Mesenteric fat pad (tissue), 1 donor: ENCODE measurements at regions not wholly inside any gene's neighbourhood (a gene's known extent, or its start where the extent isn't known, plus 50 kb on each side); places are given as distances from the start of the nearest gene placed in this dataset.
"Not testable (repeated sequence)": the region's sequence is repeated elsewhere in the genome, so short reads cannot be mapped to it uniquely, and the experiment has no call there.

Source experiments
- DNase-seq: peaks from one replicate; pipeline ENCODE4 v3.0.0-alpha.2; 2020; ENCODE audit warnings: low spot score
- donor health status: DM: yes; HTN: yes; CAD: no.

DNA sequence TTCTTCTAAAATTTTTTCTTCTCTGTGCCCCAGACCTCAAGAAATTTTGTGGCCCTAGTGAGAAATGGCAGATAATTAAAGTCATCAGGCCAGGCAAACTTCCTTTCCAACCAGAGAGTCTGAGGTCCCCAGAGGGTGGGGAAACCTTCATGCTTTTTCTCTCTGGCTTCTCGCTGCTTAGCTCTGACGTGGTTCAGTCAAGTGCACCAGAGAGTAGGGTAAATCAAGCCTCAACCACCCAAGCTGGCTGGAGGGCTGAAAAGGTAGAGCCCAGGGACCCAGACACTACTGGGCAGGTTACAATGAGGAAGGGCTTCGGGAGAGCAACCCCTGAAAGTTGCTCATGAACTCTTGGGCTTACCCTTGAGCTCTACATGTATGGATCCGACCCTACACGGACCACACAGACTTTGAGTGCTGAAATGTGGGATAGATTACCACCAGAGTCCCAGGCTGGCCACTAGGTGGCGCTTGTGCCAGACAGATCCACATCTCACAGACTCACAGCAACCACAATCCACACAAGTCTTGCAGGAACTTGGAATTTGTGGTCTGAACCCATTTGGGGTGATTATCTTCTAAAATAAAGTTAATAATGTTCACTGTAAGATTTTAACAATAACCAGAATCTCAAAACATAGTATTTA is 323.5 kb downstream of the KLF13 start:
- DNase-seq: not testable (repeated sequence)

DNA sequence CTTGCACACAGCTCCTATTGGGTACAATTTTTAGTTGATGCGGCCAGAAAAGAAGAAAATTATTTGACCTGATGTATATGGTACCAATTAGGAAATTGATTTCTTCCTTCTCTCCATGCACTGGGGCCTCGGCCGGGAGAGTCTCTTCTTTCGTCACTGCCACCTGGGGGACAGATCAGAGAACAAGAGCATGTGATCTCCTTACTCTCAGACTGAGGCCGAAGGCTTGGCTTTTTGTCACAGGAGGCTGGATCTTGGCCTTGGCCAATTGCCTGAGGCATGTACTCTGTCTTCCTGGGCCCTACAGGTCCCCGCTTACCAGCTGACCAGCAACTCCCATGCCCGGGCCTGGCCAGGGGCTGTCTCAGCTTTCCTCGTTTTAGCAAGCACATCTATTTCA is 330.3 kb downstream of the KLF13 start:
- DNase-seq: not testable (repeated sequence)

DNA sequence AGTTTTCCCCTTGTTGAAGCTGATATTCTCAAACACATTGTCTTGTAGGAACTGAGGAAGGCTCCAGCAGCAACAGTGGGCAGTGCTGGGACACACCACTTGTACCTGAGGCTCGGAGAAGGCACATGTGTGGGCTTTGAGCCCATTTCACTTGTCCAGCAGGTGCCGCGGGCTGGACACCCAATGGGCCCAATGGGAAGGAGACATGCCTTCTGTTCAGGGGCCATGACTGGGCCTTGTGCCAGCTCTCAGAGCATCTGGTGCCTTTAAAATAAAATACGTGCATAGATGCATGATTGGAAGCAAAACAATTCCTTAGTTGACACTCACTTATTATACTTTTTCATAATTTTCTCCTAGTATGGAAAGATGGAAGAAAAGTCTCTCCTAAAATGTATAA is 334.2 kb downstream of the KLF13 start:
- no peak for DNase-seq

DNA sequence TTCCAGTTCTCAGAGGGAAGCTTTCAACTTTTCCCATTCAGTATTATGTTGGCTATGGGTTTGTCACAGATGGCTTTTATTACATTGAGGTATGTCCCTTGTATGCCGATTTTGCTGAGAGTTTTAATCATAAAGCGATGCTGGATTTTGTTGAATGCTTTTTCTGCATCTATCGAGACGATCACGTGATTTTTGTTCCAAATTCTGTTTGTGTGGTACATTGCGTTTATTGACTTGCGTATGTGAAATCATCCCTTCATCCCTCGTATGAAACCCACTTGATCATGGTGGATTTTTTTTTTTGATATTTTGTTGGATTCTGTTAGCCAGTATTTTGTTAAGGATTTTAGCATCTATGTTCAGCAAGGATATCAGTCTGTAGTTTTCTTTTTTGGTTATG is 339.1 kb downstream of the KLF13 start:
- DNase-seq: not testable (repeated sequence)

DNA sequence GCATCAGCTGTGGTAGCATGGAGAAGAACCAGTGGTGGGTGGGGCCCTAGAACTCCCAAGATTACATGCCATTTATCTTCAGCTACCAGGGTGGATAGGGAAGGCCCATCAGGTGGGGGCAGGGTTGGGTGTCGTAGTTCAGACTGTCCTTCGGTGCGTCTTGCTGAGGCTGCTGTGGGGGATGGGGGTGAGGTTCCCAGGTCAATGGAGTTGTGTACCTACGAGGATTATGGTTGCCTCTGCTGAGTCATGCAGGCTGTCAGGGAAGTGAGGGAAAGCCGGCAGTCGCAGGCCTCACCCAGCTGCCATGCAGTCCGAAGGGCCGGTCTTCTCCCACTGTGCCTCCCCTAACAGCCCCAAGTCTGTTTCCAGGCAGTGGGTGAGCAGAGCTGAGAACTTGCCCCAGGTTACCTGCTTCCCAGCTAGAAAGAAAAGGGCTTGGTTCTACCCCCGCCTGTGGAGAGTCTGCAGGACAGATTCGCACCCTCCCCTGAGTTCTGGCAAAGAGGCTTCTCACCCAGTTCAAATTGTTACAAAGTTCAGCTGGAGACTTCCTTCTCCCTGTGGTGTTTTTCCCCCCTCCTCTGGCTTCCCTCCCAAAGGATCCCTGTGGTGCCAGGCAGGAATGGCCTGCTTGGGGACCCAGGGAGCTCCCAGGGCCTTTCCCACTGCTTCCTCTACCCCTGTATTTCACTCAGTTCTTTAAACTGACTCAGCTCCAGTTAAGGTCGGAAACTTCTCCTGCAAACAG is 342.7 kb downstream of the KLF13 start:
- not testable (repeated sequence) for DNase-seq

- DNase-seq: not testable (repeated sequence)
Observed at GRCh38 chr15:31673263-31673662, 346.6 kb downstream of the KLF13 start.

DNA sequence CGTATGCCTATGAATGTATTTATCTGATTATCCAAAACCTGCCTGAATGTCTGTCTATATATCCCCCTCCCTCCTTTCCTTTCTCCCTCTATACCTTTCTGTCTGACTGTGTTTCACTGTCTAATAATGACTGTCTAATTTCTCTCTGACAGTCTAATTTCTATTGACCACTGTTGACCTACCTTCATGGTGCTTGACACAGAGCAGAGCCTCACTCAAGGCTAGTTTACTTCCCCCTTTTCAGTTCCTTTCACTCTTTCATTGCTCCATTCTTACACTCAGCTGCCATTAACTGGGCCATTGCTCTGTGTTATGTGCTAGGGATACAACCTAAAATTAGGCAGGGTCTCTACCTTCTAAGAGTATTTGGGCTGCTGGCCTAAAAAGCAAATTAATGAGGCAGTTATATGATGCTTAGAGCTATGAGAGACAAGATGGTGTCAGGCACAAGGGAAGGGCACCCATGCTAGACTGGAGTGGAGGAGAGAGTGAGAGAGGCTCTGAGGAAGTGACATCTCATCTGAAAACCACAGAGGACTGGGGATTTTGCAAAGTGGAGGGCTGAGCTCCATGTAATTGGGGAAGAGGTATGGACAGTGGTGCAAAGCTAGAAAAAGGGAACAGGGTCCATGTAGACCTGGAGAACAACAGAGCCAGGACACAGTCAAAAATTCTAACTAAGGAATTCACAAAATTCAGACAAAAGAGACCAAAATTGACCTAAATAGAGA is 348.6 kb upstream of the CHRNA7 start:
- not testable (repeated sequence) for DNase-seq

DNA sequence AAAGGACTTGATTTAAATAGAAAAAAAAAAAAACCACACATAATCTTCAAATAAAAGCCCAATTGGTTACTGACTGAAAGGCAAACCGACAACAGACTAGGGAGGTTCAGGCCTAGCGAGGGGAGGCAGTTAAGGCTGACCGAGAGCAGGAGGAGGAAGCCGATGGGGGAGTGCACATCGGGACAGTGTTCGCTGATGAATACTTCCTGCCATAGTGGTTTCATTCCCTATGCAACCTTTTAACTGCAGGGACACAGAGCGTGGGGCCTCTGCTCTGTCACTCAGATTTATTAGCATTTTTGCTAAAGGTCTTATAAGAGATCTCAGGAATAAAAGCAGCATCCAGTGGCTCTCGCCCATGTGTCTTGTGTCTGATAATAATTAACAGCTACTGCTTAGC is 343.2 kb upstream of the CHRNA7 start:
- DNase-seq: not testable (repeated sequence)

GRCh38 chr15:31696509-31696908 is 333.8 kb upstream of the CHRNA7 start:
- DNase-seq: not testable (repeated sequence)

GRCh38 chr15:31705076-31705678 is 325.1 kb upstream of the CHRNA7 start:
- DNase-seq: not testable (repeated sequence)

DNA sequence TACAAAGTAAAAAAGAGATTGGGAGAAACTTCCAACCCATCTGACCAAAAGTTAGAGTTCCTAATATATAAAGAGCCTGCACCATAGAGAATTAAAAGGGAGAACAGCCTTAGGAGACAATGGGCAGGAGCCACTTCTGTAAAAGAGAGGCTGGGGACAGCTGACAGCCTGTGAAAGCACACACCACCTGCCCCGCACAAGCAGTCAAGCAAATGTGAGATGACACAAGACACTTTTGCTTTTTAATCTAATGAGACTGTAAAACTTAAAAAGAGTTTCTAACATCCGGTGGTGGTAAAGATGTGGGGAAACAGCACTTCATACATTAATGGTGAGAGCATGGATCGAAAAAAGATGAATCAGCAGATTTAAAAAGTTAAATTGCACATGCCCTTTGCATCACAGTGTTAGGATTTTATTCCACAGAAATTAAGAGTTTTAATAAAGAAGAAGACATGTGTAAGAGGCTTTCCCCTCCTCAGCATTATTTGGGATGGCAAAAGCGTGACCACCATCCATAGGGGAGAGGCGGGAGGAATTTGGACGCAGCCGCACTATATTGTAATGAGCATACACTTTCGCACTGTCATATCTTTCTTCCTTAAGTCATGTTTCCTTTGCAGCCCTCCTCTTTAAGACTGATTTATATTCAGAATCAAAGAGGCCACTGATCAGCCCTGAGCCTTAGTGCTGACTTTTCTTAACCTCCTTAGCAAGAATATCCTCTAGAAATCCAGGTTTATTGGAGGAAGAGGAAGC is 322.2 kb upstream of the CHRNA7 start:
- not testable (repeated sequence) for DNase-seq

GRCh38 chr15:31708703-31709327 is 321.5 kb upstream of the CHRNA7 start:
- not testable (repeated sequence) for DNase-seq

DNA sequence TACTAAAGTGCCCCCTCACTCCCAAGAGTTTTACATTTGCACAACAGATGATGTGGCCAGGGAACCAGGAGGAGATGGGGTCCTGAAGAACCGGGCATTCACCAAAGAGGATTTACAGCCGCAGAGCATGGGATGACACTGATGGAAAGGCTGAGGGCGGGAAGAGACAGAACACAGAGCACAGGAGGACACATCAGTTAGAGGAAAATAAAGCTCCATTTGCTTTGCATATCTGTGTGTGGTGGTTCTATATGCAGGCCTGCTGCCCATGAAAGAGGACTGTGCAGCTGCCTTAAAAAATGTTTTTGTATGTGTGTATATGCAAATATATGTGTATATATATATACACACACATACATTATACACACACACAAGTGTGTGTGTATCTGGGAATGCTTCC is 320.8 kb upstream of the CHRNA7 start:
- not testable (repeated sequence) for DNase-seq

DNA sequence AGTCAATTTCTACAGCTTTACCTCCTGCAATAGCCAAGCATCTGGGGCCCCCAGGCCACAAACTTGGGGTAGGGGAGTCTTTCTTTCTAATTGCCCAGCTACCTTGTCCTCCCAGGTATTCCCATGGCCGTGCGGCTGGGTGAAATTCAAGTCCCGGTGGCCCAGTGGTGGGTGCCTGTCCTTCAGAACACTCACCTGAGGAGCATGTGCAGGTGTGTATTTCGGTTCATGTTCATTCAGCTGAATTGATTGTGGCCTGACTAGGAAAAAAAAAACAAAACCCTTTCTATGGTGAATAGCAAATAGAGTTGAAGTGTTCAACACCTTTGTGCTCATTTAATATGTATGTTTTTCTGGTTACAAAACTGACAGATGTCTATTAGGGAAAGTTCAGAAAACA is 319.5 kb upstream of the CHRNA7 start:
- not testable (repeated sequence) for DNase-seq

DNA sequence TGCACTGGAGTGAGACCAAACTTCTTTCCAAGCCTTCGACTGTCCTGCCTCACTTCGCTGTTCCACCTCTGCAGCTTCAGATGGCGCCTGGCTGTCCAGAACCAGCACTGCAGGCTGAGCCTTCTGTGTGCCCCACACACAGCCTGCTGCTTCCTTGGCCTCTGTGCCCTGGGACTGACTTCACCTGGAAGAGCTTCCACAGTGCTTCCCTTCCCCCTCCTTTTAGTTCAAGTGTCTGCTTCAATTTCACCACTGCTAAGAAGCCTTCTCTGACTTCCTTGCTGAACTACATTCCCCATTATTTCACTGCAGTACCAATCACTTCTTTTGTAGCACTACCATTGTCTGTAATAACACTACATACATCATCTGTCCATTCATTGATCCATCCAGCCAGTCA is 315.1 kb upstream of the CHRNA7 start:
- DNase-seq: not testable (repeated sequence)

DNA sequence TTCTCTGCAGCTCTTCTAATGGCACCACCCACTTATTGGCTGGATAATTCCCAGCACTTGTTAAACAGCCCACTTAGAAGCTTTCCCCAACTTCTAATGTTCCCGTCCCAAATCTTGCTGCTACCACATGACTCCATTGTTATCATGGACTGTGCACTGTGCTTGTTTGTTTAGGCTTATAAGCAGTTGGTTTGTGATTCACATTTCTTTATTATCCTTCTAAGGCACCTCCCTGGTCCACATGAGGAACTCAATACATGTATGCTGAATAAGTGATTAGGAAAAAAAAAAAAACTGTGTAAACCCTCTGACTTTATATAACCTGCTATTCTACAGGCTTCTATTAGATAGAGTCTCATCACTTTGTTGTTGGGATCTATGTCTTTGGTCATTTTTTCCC is 311.7 kb upstream of the CHRNA7 start:
- DNase-seq: not testable (repeated sequence)

DNA sequence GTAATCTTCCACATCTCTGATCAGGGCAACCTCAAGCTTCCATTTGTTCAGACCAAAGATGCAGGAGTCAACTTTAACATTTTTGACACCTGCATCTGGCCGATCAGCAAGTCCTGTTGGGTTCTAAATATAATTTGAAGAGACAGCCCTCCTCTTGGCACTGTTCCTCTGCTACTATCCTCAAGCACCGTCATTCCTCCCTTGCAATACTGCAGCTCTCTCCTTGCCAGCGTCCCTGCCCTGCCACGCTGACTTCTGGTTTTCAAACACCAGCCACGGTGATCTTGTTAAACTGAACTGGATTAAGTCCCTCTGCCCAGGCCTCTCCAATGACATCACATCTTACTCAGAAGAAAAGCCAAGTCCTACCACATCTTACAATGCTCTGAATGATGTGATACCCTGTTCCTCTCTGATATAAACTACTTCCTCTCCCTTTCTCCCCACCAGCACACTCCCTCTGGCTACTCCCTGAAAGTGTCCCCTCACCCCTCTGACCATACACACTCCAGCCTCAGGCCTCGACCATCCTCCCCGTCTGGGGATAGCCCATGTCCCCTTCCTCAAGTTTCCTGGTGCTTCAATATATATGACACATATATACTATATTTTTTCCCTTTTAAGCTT is 310.8 kb upstream of the CHRNA7 start:
- not testable (repeated sequence) for DNase-seq

- DNase-seq: not testable (repeated sequence)
Observed at GRCh38 chr15:31723019-31723418, 307.3 kb upstream of the CHRNA7 start.

- DNase-seq: not testable (repeated sequence)
Observed at GRCh38 chr15:31724903-31725302, 305.4 kb upstream of the CHRNA7 start.

DNA sequence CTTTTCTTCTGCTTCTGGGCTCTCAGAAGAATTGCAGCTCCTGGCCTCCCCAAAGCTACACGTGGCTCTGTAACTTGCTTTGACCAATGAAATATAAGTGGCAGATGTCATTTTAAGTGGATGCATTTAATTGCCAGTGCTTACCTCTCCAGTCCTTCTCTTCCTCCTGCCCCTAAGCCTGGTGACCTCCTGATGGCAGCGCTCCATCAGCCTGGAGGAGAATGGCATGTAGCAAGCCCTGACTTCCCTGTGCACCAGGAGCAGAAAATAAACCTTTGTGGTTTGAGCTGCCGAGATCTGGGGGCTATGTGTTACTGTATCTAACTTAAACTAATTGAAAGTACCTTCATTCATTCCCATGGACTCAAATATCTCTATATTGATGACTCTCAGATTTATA is 304.7 kb upstream of the CHRNA7 start:
- not testable (repeated sequence) for DNase-seq
